Stimulated activated CD8-positive, alpha-beta memory T cell treated with anti-CD3 and anti-CD28 coated beads, Interleukin-4, amount 100 ng/mL, for 48 hours (primary cell): ENCODE measurements at regions not wholly inside any gene's neighbourhood (a gene's known extent, or its start where the extent isn't known, plus 50 kb on each side); places are given as distances from the start of the nearest gene placed in this dataset.
A peak's percentile ranks its signal among the peaks of the same experiment; 100 is the strongest.

Experiments used
- DNase-seq: peaks from one replicate; pipeline ENCODE4 v3.0.0-alpha.2; 2020

DNA sequence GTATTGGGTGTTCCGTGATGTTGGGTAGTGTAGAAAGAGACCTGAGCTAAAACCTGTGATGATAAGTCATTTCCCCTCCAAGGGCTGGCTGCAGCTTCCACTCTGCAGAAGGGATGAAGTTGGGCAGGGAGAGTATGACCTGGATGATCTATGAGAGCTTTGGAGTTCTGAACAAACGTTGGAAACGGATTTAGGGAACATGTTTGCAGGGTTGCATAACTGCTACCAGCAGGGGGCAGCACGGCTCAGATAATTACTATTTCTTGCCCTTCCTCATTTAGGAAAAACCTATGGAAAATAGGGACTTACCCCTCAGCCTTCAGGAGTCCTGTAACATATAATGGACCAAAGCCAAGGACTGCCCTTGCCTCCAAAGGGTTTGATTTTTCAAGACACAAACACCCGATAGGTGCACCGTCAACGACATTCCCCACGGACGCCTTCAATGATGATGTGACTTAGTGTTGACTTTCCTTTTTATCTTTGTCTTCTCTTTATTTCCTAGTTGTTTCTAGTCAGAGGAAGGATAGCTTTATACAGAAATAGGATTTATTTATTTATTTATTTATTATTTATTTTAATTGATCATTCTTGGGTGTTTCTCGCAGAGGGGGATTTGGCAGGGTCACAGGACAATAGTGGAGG is 164.9 kb upstream of the SASH1 start:
- peak; percentile 62 for DNase-seq

DNA sequence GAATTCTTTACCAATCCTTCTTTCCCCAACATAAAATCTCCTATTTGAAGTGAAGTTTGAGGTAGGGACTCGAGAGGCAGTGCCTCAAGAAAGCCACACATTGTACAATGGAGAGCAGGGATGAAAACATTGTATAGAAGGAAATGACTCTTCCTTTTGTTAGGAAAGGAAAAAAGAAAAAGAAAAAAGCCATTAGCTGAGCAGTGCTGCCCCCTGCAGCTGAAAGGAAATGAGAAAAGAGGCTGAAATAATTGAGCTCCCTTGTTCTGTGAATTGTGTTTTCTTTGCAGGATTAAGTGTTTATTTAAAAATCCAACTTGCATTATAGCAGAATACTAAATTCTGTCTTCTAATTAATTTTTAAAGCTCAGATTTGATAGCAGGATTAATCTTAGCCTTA is 162.9 kb upstream of the SASH1 start:
- DNase-seq: peak; percentile 37

DNA sequence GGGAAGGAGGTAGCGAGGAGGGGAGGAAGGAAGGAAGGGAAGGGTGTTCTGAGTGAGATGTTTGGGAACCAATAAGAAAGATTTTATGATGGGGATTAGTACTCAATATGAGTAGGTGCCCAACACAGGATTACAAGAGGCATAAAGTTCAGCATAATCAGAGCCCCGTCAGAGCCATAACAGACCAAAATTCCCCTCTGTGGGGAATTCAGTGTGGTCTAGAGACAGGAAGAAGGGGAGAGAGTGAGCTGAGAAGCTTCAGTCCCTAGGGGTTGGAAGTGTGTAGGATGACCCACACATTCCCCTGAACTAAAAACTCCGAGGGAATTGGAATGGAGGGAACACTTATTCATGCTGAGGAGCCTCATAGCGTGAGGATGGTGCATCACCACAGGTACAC is 160.3 kb upstream of the SASH1 start:
- no peak for DNase-seq

DNA sequence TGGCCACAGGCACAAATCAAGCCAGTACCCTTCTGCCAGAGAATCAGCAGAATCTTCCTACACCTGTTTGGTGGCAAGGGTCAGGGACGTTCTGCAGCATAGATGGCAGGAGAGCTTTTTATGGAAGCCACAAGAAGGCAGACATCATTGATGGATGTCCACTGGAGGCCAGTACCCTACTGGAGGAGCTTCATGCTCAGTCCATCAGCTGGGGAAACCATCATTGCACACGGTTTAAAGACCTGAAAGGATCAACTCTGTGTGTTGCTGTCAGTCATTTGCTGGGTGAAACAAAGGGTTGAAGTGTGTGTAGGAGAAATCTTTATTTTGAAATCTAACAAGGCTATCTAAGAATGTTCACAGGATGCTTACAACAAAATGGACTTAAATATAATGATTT is 158.9 kb upstream of the SASH1 start:
- no peak for DNase-seq

DNA sequence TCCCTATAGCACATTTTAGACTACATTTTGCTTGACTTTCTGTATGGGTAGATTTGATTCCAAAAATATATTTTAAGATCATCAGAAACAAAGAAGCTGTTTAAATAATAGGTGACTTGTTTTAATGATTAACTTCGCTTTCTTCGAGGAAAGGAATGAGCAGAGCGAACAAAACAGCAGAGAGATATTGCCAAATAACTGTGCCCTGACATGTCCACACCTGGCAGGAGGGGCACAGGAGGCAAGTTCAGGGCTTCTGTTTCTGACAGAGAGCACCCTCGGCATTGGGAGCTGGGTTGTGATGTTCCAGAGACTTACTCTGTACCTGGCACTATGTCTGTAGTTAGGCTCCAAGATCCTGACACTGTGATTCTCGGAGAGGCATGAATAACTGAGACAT is 155.7 kb upstream of the SASH1 start:
- DNase-seq: no peak

DNA sequence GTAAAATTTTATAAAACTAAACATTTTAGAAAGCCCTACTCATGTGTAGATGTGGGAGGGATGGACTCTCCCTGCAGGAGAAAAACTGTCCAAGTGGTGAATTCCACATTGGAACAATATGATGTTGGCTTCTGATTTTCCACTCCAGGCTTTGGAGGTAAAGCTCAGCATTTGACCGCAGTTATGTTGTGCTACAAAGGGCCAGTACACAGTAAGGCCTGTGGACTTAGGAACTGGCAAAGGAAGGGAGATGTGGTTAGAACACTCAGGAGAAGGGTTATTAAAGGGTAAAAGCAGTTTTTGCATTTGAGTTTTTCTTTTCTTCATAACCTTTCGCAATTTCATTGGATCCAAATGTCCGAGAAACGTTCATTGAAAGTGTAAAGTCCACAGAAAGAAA is 150.3 kb upstream of the SASH1 start:
- no peak for DNase-seq

DNA sequence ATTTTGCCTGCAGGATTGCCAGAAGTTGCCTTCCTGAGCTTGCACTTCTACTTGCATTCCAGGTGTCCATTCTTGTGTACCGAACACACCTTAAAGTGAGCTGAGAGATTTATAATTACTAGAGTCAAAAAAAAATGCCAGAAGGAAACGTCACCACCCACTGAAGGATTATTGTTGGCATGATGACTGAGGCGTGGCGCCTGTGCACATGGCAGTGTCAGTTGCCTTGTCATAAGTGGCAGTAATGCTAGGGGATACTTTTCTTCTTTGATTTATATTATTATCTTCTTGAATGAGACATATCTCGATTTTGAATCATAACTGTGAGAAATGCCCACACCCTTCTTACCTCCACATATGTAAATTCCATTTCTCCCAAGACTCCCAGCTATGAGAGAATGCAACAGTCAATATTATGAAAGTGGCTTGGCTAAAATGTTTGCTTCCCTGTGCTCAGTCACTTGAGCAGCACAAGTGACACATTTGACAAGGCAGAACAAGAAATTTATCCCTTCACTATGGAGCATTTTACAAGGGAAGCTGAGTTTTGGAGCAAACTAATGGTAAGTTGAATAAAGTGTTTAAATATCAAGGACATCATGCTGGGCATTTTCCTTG is 149.5 kb upstream of the SASH1 start:
- no peak for DNase-seq

DNA sequence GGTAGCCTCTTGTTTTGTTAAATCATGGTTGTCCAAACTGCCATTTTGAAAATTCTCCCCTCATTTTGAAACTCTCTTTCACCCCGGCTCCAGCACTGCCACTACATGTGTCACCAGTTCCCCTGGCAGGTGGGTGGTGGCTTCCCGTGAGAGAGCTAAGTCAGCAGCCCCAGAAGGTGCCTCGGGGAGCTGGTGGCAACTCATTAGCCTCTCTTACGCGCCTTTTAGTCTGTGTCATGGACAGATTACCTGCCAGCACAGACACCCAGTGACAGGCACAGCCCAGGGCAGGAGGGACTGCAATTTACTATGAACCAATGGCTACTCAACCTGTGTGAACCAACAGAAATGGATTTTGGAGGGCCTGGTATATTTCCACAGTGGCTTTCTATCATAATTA is 147.1 kb upstream of the SASH1 start:
- DNase-seq: no peak

DNA sequence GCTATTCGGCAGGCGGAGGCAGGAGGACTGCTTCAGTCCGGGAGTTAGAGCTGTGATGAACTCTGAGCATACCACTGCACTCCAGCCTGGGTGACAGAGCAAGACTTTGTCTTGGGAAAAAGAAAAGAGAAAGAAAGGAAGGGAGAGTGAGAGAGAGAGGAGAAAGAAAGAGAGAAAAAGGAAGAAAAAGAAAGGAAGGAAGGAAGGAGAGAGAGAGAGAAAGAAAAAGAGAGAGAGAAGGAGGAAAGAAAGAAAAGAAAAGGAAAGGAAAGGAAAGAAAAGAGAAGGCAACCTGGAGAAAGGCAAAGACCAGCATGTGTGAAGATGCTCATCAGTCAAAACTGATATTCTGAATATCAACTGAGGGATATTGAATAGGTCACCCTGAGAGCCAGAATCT is 143.1 kb upstream of the SASH1 start:
- DNase-seq: no peak

DNA sequence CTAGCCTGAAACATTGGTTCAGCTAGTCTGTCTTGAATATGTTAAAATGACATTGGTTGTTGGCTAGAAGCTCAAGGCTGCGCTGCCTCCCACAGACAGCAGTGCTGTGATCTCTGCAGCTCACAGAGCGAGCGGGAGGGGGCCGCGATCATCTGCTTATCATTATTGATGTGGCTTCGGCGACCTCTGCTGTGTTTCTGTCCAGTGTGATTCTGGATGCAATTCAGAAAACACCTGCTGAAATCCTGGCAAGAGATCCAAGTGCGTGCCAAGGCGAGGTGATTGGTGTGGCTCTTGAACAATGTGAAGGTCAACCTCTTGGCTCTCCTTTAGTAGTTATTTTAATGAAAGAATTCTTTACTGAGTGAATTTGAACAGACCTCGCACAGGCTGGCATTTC is 142.3 kb upstream of the SASH1 start:
- no peak for DNase-seq

DNA sequence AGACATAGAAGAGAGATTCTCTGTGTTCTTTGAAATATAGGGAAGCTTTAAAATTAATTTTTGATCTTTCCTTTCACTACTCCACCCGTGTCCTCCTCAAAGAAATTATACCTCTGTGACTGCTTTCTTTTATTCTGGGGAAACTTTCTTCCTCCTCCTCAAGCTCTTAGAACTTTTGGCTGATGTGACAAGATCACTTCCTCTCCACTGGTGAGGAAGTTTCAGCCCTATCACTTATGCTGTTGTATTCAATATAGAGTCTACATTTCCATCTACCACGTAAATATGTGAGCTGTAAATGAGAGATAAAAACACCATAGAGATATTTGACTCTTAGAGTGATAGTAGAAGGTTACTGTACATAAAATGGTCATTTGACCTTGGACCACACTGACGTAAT is 141.9 kb upstream of the SASH1 start:
- no peak for DNase-seq

DNA sequence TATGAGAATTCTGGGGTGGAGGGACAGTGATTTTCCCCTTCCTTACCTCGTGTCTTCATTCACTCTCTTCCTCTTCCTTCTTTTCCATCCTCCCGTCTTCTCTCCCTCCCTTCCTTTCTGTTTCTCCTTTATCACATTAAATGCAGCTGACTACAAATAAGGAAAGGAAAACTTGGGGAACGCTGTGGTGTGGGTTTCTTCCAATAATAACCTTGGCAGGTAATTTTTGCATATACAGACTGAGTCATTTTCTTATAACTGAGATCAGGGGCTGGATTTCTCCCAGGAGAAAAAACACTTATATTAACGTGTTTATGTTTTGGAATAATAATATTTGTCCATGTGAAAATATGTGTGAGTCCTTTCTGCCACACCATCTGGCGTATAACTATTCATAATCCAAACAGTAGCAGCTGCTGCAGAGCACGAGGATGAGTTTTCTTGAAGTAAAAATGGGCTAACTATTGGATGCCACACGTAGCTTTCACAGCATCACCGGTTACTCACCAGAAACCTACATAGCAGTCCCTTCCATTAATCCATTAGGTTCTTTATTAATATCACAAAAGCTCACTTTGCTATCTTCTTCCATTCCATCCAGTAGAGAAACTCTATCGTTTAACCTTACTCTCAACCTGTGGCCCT is 139.2 kb upstream of the SASH1 start:
- DNase-seq: no peak

DNA sequence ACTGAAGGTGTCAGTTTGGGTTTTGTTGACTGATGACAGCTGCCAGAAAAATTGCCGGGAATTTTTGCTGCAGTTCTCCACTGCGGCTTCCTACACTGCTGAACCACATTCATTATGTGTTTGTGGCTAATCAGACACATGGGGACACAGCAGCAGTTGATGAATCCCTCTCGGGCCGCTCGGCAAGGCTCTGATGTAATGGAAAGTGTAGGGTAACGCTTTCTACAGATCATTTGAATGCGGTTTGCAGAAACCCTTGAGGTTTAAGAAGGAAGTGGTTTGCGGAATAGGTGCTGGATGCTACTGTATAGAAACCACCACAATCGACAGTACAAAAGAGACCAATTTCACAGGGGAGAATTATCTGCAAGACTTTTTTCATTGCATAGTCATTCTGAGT is 138.7 kb upstream of the SASH1 start:
- peak; percentile 69 for DNase-seq

DNA sequence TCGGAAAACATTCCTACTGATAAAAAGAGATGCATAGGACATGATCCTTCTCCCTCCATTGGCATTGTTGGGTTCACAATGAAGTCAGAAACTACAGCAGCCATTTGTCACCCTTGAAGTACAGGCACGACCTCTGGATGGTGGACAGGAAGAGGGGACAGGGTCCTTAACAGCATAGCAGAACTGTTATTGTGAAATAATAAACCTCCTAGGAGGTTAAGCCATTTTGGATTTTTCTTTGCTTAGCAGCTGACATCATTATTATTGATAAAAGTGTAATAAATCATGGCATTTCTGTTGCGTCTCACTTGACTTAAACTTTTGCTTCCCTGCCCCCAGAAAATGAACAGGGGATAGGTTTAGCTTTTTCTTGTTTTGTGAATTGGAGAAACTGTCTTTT is 134.3 kb upstream of the SASH1 start:
- DNase-seq: no peak

DNA sequence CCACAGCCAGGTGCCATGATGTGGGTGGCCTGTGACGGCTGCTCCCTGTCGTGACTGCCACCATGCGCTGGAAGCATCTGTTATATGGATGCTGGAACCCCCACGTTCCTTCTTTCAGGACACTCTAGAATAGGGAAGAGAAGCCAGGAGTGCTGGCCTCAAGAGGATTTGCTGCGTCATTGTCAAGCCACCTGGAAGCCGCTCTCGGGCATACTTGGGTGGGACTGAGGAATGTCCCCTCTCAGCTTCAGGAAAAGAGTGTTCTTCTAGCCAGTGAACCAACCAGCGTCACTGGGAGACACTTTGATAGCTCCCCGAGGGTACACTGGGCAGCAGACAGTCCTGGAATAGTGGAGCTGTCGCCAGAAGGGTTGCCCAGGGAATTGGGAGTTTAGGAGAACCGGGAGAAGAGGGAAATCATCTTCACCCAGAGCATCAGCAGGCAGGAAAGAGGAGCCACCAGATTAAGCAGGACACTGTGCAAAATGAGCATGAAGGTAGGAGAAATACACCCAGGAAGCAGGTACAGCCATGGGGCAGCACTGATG is 130.8 kb upstream of the SASH1 start:
- DNase-seq: no peak

DNA sequence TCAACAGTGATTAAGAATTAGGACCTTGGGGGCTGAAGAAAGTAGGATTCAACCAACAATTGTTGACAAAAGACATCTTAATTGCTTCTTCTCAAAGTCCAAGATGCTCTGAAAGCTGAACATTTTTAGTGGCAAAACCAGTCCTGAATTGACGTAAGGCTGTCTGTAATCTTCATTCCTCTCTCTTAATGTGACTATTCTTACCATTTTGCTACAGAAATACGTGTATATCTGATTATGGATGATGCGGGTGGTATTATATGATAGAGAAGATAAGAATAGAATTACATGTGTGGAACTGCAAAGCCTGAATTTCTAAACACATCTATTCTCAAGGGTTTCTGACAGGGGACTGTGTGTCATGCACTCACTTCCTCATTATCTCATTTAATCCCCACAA is 130.3 kb upstream of the SASH1 start:
- DNase-seq: no peak

DNA sequence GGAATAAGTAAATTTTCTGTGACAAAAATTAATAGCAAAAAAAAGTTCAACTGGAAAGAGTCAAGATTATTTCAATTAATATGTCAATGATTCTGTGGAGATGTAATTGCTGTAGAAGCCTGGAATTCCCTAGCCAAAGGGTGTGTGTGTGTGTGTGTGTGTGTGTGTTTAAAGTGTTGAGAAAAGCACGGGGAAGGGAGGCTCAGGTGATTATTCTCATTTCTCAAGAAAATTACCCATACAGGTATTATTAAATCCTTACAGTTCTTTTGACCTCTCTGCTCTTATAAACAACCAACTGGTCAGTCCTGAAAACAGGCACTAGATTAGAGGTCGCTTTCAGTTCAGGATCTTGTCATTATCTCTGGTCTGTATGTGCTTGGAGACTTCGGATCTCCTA is 129.3 kb upstream of the SASH1 start:
- DNase-seq: no peak

DNA sequence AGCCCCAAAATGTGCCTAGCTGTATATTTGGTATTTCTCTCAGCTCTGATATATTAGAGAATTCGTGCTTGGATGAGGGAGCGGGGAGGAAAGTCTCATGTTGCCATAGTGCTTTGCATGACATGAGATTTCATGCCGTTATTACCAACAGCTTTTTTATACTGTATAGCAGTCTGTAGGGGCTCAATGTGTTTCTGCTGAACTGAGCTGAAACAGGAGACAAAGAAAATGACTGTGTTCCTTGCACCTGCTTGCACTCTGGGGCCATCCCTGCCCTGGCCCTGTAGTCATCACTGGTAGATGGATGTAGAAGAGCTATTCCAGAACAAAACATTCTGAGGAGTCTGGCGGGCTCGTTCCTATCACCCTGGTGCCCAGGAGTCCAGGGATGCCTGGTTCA is 128.0 kb upstream of the SASH1 start:
- no peak for DNase-seq

DNA sequence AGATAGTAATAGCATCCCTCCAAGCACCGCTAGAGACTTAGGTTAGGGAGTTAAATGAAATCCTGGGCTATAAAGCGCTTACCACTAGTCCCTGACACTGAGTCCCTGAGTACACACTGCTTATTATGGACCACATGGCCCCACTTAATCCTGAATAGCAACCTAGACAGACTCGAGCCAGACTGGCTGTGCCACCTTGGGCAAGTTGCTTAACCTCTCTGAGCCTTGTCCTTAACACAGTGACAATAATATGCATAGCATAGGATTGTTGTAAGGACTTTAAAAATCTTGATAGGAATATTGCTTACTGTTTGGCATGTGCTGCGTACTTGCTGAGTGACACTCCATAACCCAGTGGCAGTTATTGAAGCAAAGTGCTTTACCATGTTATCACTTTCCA is 125.6 kb upstream of the SASH1 start:
- no peak for DNase-seq

DNA sequence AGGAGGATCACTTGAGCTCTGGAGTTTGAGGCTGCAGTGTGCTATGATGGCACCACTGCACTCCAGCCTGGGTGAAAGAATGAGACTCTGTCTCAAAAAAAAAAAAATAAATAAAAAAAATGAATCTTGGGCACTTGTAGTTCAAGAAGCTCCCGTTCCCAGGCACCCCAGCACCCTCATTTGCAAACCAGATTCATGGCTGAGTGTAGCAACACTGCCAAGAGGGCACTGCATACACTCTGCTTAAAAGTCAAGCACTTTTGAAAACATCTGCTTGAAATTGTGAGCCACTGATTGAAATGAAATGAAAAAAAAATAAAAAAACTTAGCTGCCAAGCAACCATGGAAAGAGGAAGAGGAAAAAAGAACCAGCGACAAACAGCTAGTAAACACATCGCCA is 124.7 kb upstream of the SASH1 start:
- no peak for DNase-seq

DNA sequence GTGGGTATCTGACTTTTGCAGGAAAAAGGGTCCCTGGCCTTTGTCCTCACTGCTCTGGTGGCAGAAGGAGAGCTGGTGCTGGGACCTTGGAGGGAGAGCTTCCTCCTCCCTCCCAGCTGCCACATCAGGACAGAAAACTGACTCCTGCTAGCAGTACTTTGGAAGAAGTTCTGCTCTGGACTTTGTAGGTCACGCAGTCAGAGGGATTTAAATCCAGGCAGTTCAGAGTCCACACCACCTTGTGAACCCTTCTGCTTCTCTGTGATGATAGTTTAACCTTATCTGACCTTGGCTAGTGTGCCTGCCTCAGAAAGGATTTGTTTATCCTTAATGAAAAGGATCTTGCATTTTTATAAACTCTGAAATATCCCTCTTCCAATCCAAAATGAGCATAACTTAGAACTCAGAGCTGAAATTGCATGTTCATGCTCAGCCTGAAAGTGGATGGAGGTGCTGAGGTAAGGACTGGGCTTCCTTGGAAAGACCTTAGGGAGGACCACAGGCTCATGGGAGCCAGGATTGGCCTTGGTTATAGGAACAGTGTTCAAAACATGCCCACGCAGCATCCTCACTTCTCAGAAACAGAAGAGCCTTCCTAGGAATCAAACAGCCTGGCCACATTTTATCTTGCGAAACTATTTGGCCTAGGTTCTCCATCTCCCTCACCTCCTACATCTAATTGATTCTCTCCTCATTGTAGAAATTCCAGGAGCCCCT is 123.9 kb upstream of the SASH1 start:
- DNase-seq: no peak

DNA sequence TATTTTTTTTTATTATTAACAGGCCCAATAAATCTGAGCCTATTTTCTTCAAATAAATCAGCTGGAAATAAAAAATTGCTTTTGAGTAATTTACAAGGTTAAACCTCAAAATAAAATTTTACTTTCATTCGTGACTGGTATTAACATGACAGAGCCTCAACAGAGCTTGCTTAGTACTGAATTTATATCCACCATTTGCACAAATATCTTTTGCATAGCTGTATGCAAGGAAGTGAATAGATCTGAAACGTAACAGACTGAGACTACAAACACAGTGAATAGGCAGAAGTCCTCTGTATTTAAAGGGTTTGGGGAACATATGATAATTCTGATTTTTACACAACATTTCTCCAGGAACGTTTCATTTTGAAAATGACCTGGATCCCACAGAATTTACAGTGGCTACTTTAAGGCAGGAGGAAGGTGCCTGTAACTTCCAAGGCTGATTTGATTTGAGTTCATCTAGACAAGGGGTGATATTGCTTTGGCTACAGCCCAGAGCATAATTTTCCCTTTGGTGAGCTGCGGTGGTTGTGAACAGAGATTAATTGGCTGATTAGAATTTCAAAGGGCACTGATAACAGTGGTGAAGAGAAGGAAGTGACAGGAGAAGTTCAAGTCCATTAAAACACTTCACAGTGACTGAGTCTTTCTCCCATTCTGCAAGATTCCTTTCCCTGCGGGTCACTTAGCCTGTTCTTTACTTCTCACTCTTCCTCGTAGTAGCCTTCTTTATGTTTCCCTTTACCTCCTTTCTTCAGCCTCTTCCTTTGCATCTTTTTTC is 121.2 kb upstream of the SASH1 start:
- DNase-seq: no peak

DNA sequence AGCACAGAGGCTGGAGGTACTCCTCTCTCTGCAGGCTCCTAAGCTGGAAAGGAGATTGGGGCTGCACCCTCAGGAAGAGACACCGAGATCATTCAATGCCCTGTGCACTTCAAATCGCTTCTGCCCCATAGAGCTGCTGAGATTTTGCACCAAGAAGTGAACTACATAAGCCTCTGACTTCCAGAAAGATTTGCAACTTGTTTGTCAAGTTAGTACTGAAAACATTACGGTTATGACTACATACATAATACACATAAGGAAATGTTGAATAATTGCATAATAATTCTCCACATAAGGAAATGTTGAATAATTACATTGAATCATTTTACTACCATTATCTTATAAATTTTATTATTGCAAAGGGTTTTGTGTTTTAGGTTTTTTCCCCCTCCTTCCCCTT is 120.3 kb upstream of the SASH1 start:
- no peak for DNase-seq
